ENCODE measurements at regions not wholly inside any gene's neighbourhood (a gene's known extent, or its start where the extent isn't known, plus 50 kb on each side); places are given as distances from the start of the nearest gene placed in this dataset.

GRCh38 chr11:112839051-112839450 lies 122.2 kb upstream of the NCAM1 start:
- Histone ChIP-seq H3K79me2 (ENCODE audit: control insufficient read depth, insufficient read depth, low read length) (no peaks in the 10 kb centered on the region), H3K4me1 (ENCODE audit: control insufficient read depth, extremely low read depth, insufficient read depth, low read length) (no peaks in the 10 kb centered on the region), H3K27me3 (ENCODE audit: control insufficient read depth in 2 of 2, insufficient read depth in 2 of 2, low read length in 2 of 2) (no peaks in the 10 kb centered on the region), H3K27ac (ENCODE audit: insufficient read depth, low read depth, low read length) (no peak overlapping the region), H3K36me3 (ENCODE audit: control insufficient read depth in 2 of 2, extremely low read depth in 1 of 2, insufficient read depth in 2 of 2, low read length in 2 of 2) (no peaks in the 10 kb centered on the region), H3K9me3 (replicated peaks; ENCODE audit: control insufficient read depth, insufficient read depth, low read length) (no peaks in the 10 kb centered on the region), H3K4me3 (replicated peaks in 1 of 3; ENCODE audit: insufficient read depth in 1 of 3, low read depth in 1 of 3, low read length in 3 of 3) (no peak overlapping the region), H2AFZ (ENCODE audit: low read depth, low read length) (no peak overlapping the region), H4K20me1 (replicated peaks; ENCODE audit: control insufficient read depth, extremely low read depth, insufficient read depth, low read length) (no peaks in the 10 kb centered on the region), H3K9ac (replicated peaks; ENCODE audit: extremely low read depth, insufficient read depth, low read length) (no peak overlapping the region), H3K9me1 (replicated peaks; ENCODE audit: control insufficient read depth, extremely low read depth, insufficient read depth, low read length) (no peaks in the 10 kb centered on the region), H3K4me2 (ENCODE audit: insufficient read depth, low read length) (no peak overlapping the region)
- FAIRE-seq (no peak), DNase-seq (ENCODE audit: low read depth, low spot score) (no peak)
- BruUV-seq (replicated peaks) = no TSS peak
- TF ChIP-seq MYC (IDR thresholded peaks at IDR 0.05; ENCODE audit: low read depth, low read length) (no peak), POLR2A (IDR thresholded peaks at IDR 0.05; ENCODE audit: low read depth, low read length) (no peak), POLR2AphosphoS5 (IDR thresholded peaks at IDR 0.05; ENCODE audit: insufficient read depth, low read depth, low read length) (no peak), EZH2 (IDR thresholded peaks at IDR 0.05; ENCODE audit: borderline replicate concordance, low read depth, low read length, severe bottlenecking) (no peak), GATA2 (IDR thresholded peaks at IDR 0.05; ENCODE audit: insufficient read depth, insufficient read length, low read depth, low read length) (no peak), MAX (IDR thresholded peaks at IDR 0.05; ENCODE audit: insufficient read depth, insufficient read length) (no peak), JUN (IDR thresholded peaks at IDR 0.05; ENCODE audit: borderline replicate concordance, insufficient read depth, insufficient read length, low read depth) (no peak), FOS (IDR thresholded peaks at IDR 0.05; ENCODE audit: borderline replicate concordance, insufficient read depth, low read length) (no peak), CTCF (IDR thresholded peaks at IDR 0.05; ENCODE audit: extremely low read depth in 1 of 2, insufficient read depth in 1 of 2, low read depth in 1 of 2, low read length in 2 of 2) (no peak)
- dilution Hi-C loops (cut with MboI; ENCODE audit: extremely low pct_ligation_motif_present, low sequenced_read_pairs) = no loop called here
- CTCF ChIA-PET = no interaction called here
- POLR2A ChIA-PET = no interaction called here
- intact Hi-C loops (cut with micrococcal nuclease) = no loop called here
